Ovary (tissue), 3 donors: ENCODE measurements at regions not wholly inside any gene's neighbourhood (a gene's known extent, or its start where the extent isn't known, plus 50 kb on each side); places are given as distances from the start of the nearest gene placed in this dataset.

Experiments used
- CTCF ChIP-seq, 3 donors: fragments of 450-650 bp in 2 of 3; fragments of 200-600 bp in 1 of 3; IDR thresholded peaks; one replicate each; pipeline versions ENCODE4 v1.5.1 to v1.8.0; 2016 to 2022; ENCODE audit warnings: antibody characterized with exemption in 3 of 3, mild to moderate bottlenecking in 1 of 3
- POLR2A ChIP-seq: fragments of 450-650 bp; IDR thresholded peaks from one replicate; pipeline ENCODE4 v1.6.1; 2017; ENCODE audit warnings: antibody characterized with exemption, mild to moderate bottlenecking, moderate library complexity
- donor health status: DM: no; HTN: no; CAD: no.

DNA sequence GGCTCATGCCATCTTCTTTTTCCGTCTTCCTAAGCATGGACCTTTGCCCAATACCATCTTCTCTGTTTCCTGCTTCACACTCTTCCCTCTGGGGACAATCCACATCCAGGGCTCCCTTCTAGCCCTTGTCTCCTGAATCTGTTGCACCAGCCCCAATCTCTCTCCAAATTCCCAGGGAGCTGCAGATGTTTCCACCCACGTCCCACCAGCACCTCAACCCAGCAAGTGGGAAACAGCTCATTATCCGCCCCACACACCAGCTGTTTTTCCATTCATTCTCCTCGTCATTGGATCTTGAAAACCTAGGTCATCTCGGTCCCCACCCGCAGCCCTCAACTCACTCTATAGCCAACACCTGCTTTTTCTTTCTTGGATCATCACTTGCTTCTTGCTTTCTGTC is 185.0 kb upstream of the CDYL start:
- TF ChIP-seq POLR2A (no peak), CTCF (IDR thresholded peaks at IDR 0.05) (no peak)
